HepG2 (cell line): ENCODE measurements at regions not wholly inside any gene's neighbourhood (a gene's known extent, or its start where the extent isn't known, plus 50 kb on each side); places are given as distances from the start of the nearest gene placed in this dataset.

ENCODE experiments used
- ATAC-seq: fragments of 200-7000 bp; cut with Tn5 transposase; 3 replicates; pipeline ENCODE4 v1.9.1; 2020; ENCODE audit warnings: mild to moderate bottlenecking, moderate library complexity
- BruUV-seq: library from RNA; stranded (reverse); fragments of 400-500 nt; replicated peaks from 2 replicates; lab custom pipeline; 2021; lab: Mats Ljungman, UMichigan
- CTCF ChIA-PET: fragments of 300-600 bp; formaldehyde crosslinking; extraction: SDS; loops from one replicate; lab custom pipeline; 2021; ENCODE audit warnings: low total read pairs, inconsistent platforms, low intra/inter-chr PET ratio; lab: Yijun Ruan, JAX
- POLR2A ChIA-PET: fragments of 350-600 bp; sonication (Branson Sonifier 250); formaldehyde crosslinking; loops from one replicate; lab custom pipeline; 2020; ENCODE audit warnings: antibody characterized with exemption, inconsistent platforms; lab: Yijun Ruan, JAX
- DNase-seq: peaks from one replicate; pipeline ENCODE4 v3.0.0-alpha.2; 2015; ENCODE audit warnings: low spot score
- FAIRE-seq: peaks from 3 replicates; lab custom pipeline; 2011; peaks lifted over from hg19 to GRCh38; lab: Jason Lieb, UNC
- H2AFZ ChIP-seq: one replicate; pipeline ENCODE4 v1.6.1; 2011; ENCODE audit warnings: low read length, inconsistent platforms
- H3K27ac ChIP-seq: fragments of 300-600 bp; 3 replicates; pipeline ENCODE4 v1.8.0; 2011; ENCODE audit warnings: mixed run types, mild to moderate bottlenecking, mixed read lengths, low read length, inconsistent platforms; ENCODE audit not compliant: insufficient read depth; ENCODE audit errors: extremely low read length
- H3K27me3 ChIP-seq, 2 experiments: fragments of 200-600 bp in 1 of 2; 2 replicates in 1 of 2; 3 replicates in 1 of 2; pipeline versions ENCODE4 v1.6.0 to v1.8.0; 2011; ENCODE audit warnings: low read length in 2 of 2, mild to moderate bottlenecking in 2 of 2, moderate library complexity in 2 of 2, inconsistent platforms in 1 of 2; ENCODE audit not compliant: insufficient read depth in 2 of 2, control insufficient read depth in 1 of 2
- H3K36me3 ChIP-seq, 2 experiments: fragments of 200-600 bp in 1 of 2; replicated peaks in 1 of 2; 2 replicates in 1 of 2; 3 replicates in 1 of 2; pipeline versions ENCODE4 v1.5.1 to v1.8.0; 2011; ENCODE audit warnings: low read length in 2 of 2, inconsistent platforms in 1 of 2; ENCODE audit not compliant: insufficient read depth in 2 of 2, control insufficient read depth in 1 of 2
- H3K4me1 ChIP-seq: 2 replicates; pipeline ENCODE4 v1.5.1; 2012; ENCODE audit warnings: low read length, inconsistent platforms; ENCODE audit not compliant: insufficient read depth
- H3K4me2 ChIP-seq: 2 replicates; pipeline ENCODE4 v1.6.0; 2011; ENCODE audit warnings: low read depth, low read length, inconsistent platforms
- H3K4me3 ChIP-seq, 3 experiments: fragments of 200-600 bp in 1 of 3; sonication (generic), shearing (Covaris generic) in 1 of 3; replicated peaks in 1 of 3; 2 replicates each; pipeline ENCODE4 v1.5.1; 2011 to 2016; ENCODE audit warnings: low read length in 3 of 3, inconsistent platforms in 2 of 3, low read depth in 2 of 3, mild to moderate bottlenecking in 2 of 3, control low read depth in 1 of 3, mixed read lengths in 1 of 3; ENCODE audit not compliant: insufficient read depth in 1 of 3
- H3K79me2 ChIP-seq: one replicate; pipeline ENCODE4 v1.6.1; 2011; ENCODE audit warnings: low read length, inconsistent platforms; ENCODE audit not compliant: insufficient read depth
- H3K9ac ChIP-seq: 2 replicates; pipeline ENCODE4 v1.6.0; 2011; ENCODE audit warnings: mild to moderate bottlenecking, low read depth, low read length, inconsistent platforms; ENCODE audit not compliant: insufficient read depth
- H3K9me3 ChIP-seq: 2 replicates; pipeline ENCODE4 v1.5.1; 2012; ENCODE audit warnings: mild to moderate bottlenecking, low read length
- H4K20me1 ChIP-seq: 2 replicates; pipeline ENCODE4 v1.6.0; 2011; ENCODE audit warnings: inconsistent platforms, mild to moderate bottlenecking, low read length, moderate library complexity; ENCODE audit not compliant: insufficient read depth
- ARNT ChIP-seq: fragments of 450-650 bp; IDR thresholded peaks from 2 replicates; pipeline ENCODE4 v1.6.1; 2017
- EEA1 ChIP-seq: sonication (generic); formaldehyde crosslinking; IDR thresholded peaks from 2 replicates; pipeline ENCODE4 v1.5.1; 2020; ENCODE audit warnings: mild to moderate bottlenecking, missing genetic modification reagents, borderline replicate concordance
- LCORL ChIP-seq, 2 experiments: fragments of 450-650 bp in 1 of 2; sonication (generic) in 1 of 2; formaldehyde crosslinking in 1 of 2; IDR thresholded peaks; 2 replicates each; pipeline versions ENCODE4 v1.5.0 to v1.6.1; 2017 to 2020; ENCODE audit warnings: antibody characterized with exemption in 1 of 2, missing genetic modification reagents in 1 of 2
- MED13 ChIP-seq: sonication (generic); formaldehyde crosslinking; IDR thresholded peaks from 2 replicates; pipeline ENCODE4 v1.5.0; 2020; ENCODE audit warnings: missing genetic modification reagents
- SMAD9 ChIP-seq: sonication (generic); formaldehyde crosslinking; IDR thresholded peaks from 2 replicates; pipeline ENCODE4 v1.5.1; 2020; ENCODE audit warnings: mild to moderate bottlenecking, missing genetic modification reagents
- TEAD3 ChIP-seq: optimal IDR thresholded peaks from 2 replicates; pipeline ENCODE3; 2016; ENCODE audit warnings: borderline replicate concordance
- THRA ChIP-seq: sonication (generic); formaldehyde crosslinking; IDR thresholded peaks from 2 replicates; pipeline ENCODE4 v1.4.0; 2020; ENCODE audit warnings: missing genetic modification reagents, borderline replicate concordance
- ZBTB37 ChIP-seq: sonication (generic); formaldehyde crosslinking; IDR thresholded peaks from 2 replicates; pipeline ENCODE4 v1.4.0; 2020; ENCODE audit warnings: mild to moderate bottlenecking, missing genetic modification reagents
- ZFX ChIP-seq: sonication (generic); formaldehyde crosslinking; IDR thresholded peaks from 2 replicates; pipeline ENCODE4 v1.4.0; 2020; ENCODE audit warnings: mild to moderate bottlenecking, low read depth, missing genetic modification reagents, moderate library complexity
- ZNF10 ChIP-seq: sonication (generic); formaldehyde crosslinking; IDR thresholded peaks from 2 replicates; pipeline ENCODE4 v1.4.0; 2020; ENCODE audit warnings: mild to moderate bottlenecking, low read depth, missing genetic modification reagents, borderline replicate concordance
- ZNF232 ChIP-seq: sonication (generic); formaldehyde crosslinking; IDR thresholded peaks from 2 replicates; pipeline ENCODE4 v1.4.0; 2020; ENCODE audit warnings: missing genetic modification reagents, borderline replicate concordance
- ZNF768 ChIP-seq: sonication (generic); formaldehyde crosslinking; IDR thresholded peaks from 2 replicates; pipeline ENCODE4 v1.4.0; 2020; ENCODE audit warnings: missing genetic modification reagents
- ZNF792 ChIP-seq: IDR thresholded peaks from 2 replicates; pipeline ENCODE4 v1.6.1; 2016
- ZNF841 ChIP-seq: sonication (generic); formaldehyde crosslinking; IDR thresholded peaks from 2 replicates; pipeline ENCODE4 v1.8.1; 2023; ENCODE audit warnings: missing genetic modification reagents, borderline replicate concordance
- ZSCAN31 ChIP-seq: sonication (generic); formaldehyde crosslinking; IDR thresholded peaks from 2 replicates; pipeline ENCODE4 v1.5.0; 2020; ENCODE audit warnings: low read depth, mild to moderate bottlenecking, missing genetic modification reagents
- WGBS: methylation state at CpG from one replicate; pipeline ENCODE4 v1.1.6; 2017; ENCODE audit warnings: low lambda C conversion rate; 5-methylcytosine and 5-hydroxymethylcytosine counted together
- in situ Hi-C: cut with HindIII; loops from 2 replicates; pipeline ENCODE4 v1.10.0; 2017; ENCODE audit warnings: low pct_unique_long_range_greater_than_20kb; ENCODE audit not compliant: extremely low pct_ligation_motif_present
- intact Hi-C: fragments of 100-400 bp; cut with micrococcal nuclease; formaldehyde crosslinking; loops from one replicate; pipeline ENCODE4 v1.10.0; 2022; ENCODE audit not compliant: unreplicated experiment
- TF ChIP-seq, protein P1 (sequence below): sonication (generic); formaldehyde crosslinking; IDR thresholded peaks from 2 replicates; pipeline ENCODE4 v1.5.1; 2020; ENCODE audit warnings: mild to moderate bottlenecking, missing genetic modification reagents, moderate library complexity

GRCh38 chr4:152107736-152108500 is 347.1 kb upstream of the GATB start:
- FAIRE-seq (no peak), ATAC-seq (no peak), DNase-seq (no peak)
- H3K4me1 ChIP-seq = no peaks in the 10 kb centered on the region
- H3K9ac ChIP-seq = no peak overlapping the region
- intact Hi-C loops (no loop called here), in situ Hi-C loops (no loop called here)
- WGBS = 8% methylated on average over 8 of the region's 8 CpGs
- H4K20me1 ChIP-seq = no peaks in the 10 kb centered on the region
- ChIA-PET POLR2A (no interaction called here), CTCF (no interaction called here)
- no TSS peak for BruUV-seq
- H3K27me3 ChIP-seq = no peaks in the 10 kb centered on the region; a peak in 1 of 5 replicates
- no peak overlapping the region for H3K4me2 ChIP-seq
- TF ChIP-seq THRA (CRISPR knock-in tag) = no peak
- no peak for TF ChIP-seq ZFX
- no peak for TF ChIP-seq ZNF768 (CRISPR knock-in tag)
- no peak for TF ChIP-seq SMAD9 (CRISPR knock-in tag)
- TF ChIP-seq ZBTB37 = no peak
- TF ChIP-seq ARNT = no peak
- no peak for TF ChIP-seq EEA1 (CRISPR knock-in tag)
- TF ChIP-seq, protein P1, sequence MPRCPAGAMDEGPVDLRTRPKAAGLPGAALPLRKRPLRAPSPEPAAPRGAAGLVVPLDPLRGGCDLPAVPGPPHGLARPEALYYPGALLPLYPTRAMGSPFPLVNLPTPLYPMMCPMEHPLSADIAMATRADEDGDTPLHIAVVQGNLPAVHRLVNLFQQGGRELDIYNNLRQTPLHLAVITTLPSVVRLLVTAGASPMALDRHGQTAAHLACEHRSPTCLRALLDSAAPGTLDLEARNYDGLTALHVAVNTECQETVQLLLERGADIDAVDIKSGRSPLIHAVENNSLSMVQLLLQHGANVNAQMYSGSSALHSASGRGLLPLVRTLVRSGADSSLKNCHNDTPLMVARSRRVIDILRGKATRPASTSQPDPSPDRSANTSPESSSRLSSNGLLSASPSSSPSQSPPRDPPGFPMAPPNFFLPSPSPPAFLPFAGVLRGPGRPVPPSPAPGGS (CRISPR knock-in tag) = no peak
- TF ChIP-seq MED13 (CRISPR knock-in tag) = no peak
- TF ChIP-seq ZNF841 (CRISPR knock-in tag) = no peak
- no peak for TF ChIP-seq ZNF792 (CRISPR knock-in tag)
- TF ChIP-seq ZNF232 (CRISPR knock-in tag) = no peak
- no peak for TF ChIP-seq LCORL (IDR thresholded peaks at IDR 0.05)
- no peak for TF ChIP-seq LCORL (CRISPR knock-in tag; IDR thresholded peaks at IDR 0.05)
- TF ChIP-seq ZSCAN31 (CRISPR knock-in tag) = no peak
- TF ChIP-seq TEAD3 (CRISPR knock-in tag) = no peak
- TF ChIP-seq ZNF10 = no peak
- H3K79me2 ChIP-seq = no peaks in the 10 kb centered on the region
- no peaks in the 10 kb centered on the region for H3K36me3 ChIP-seq
- H2AFZ ChIP-seq = no peak overlapping the region
- no peak overlapping the region for H3K27ac ChIP-seq
- H3K4me3 ChIP-seq = no peak overlapping the region
- H3K9me3 ChIP-seq = no peaks in the 10 kb centered on the region
